ENCODE measurements at regions not wholly inside any gene's neighbourhood (a gene's known extent, or its start where the extent isn't known, plus 50 kb on each side); places are given as distances from the start of the nearest gene placed in this dataset.

GRCh38 chr2:8565399-8566154 lies 116.3 kb upstream of the ID2 start:
- TF ChIP-seq EZH2 (IDR thresholded peaks at IDR 0.05; ENCODE audit: borderline replicate concordance, insufficient read depth, low read length, poor library complexity, severe bottlenecking) (no peak), CTCF (IDR thresholded peaks at IDR 0.05; ENCODE audit: poor library complexity, severe bottlenecking) (no peak), POLR2AphosphoS5 (IDR thresholded peaks at IDR 0.05) (no peak)

Measured in neural cell (in vitro differentiated cells).